ENCODE measurements at regions not wholly inside any gene's neighbourhood (a gene's known extent, or its start where the extent isn't known, plus 50 kb on each side); places are given as distances from the start of the nearest gene placed in this dataset.
A peak's percentile ranks its signal among the peaks of the same experiment; 100 is the strongest.

GRCh38 chr14:97773598-97773997 is 976.4 kb downstream of the VRK1 start:
- Mint-ChIP-seq H3K4me1 (ENCODE audit: low read depth) (peaks cover 8% of the 10 kb centered on the region), H3K36me3 (ENCODE audit: low read depth) (no peaks in the 10 kb centered on the region), H3K4me3 (no peak overlapping the region), H3K27me3 (ENCODE audit: low read depth) (no peaks in the 10 kb centered on the region), H3K9me3 (peaks cover 10% of the 10 kb centered on the region), H3K27ac (no peak overlapping the region)

- Mint-ChIP-seq H3K4me1 (ENCODE audit: low read depth) (peaks cover 8% of the 10 kb centered on the region), H3K4me3 (no peak overlapping the region), H3K27ac (no peak overlapping the region), H3K27me3 (ENCODE audit: low read depth) (no peaks in the 10 kb centered on the region), H3K9me3 (peaks cover 5% of the 10 kb centered on the region), H3K36me3 (ENCODE audit: low read depth) (no peaks in the 10 kb centered on the region)
Measured at GRCh38 chr14:97776890-97777558, 979.8 kb downstream of the VRK1 start.

GRCh38 chr14:97777622-97778355 is 980.6 kb downstream of the VRK1 start:
- Mint-ChIP-seq H3K4me3 (no peak overlapping the region), H3K27me3 (ENCODE audit: low read depth) (no peaks in the 10 kb centered on the region), H3K36me3 (ENCODE audit: low read depth) (no peaks in the 10 kb centered on the region), H3K9me3 (no peaks in the 10 kb centered on the region), H3K4me1 (ENCODE audit: low read depth) (peaks cover 8% of the 10 kb centered on the region), H3K27ac (no peak overlapping the region)

GRCh38 chr14:97779140-97779539 is 982.0 kb downstream of the VRK1 start:
- no peaks in the 10 kb centered on the region for H3K27me3 Mint-ChIP-seq (ENCODE audit: low read depth)
- no peak overlapping the region for H3K4me3 Mint-ChIP-seq
- H3K27ac Mint-ChIP-seq, result no peak overlapping the region
- no peaks in the 10 kb centered on the region for H3K36me3 Mint-ChIP-seq (ENCODE audit: low read depth)
- no peaks in the 10 kb centered on the region for H3K9me3 Mint-ChIP-seq
- H3K4me1 Mint-ChIP-seq (ENCODE audit: low read depth), result peaks cover 10% of the 10 kb centered on the region

- Mint-ChIP-seq H3K36me3 (ENCODE audit: low read depth) (no peaks in the 10 kb centered on the region), H3K27me3 (ENCODE audit: low read depth) (no peaks in the 10 kb centered on the region), H3K27ac (no peak overlapping the region), H3K9me3 (peaks cover 4% of the 10 kb centered on the region), H3K4me3 (no peak overlapping the region), H3K4me1 (ENCODE audit: low read depth) (peaks cover 18% of the 10 kb centered on the region)
Measured at GRCh38 chr14:97780804-97781203, 983.6 kb downstream of the VRK1 start.

- Mint-ChIP-seq H3K27me3 (ENCODE audit: low read depth) (no peaks in the 10 kb centered on the region), H3K4me1 (ENCODE audit: low read depth) (peaks cover 16% of the 10 kb centered on the region), H3K36me3 (ENCODE audit: low read depth) (no peaks in the 10 kb centered on the region), H3K4me3 (no peak overlapping the region), H3K9me3 (peaks cover 4% of the 10 kb centered on the region), H3K27ac (no peak overlapping the region)
Measured at GRCh38 chr14:97781961-97782360, 984.8 kb downstream of the VRK1 start.

GRCh38 chr14:97782871-97783414 is 985.8 kb downstream of the VRK1 start:
- H3K4me1 Mint-ChIP-seq (ENCODE audit: low read depth), result peaks cover 10% of the 10 kb centered on the region
- peaks cover 4% of the 10 kb centered on the region for H3K9me3 Mint-ChIP-seq
- no peak overlapping the region for H3K4me3 Mint-ChIP-seq
- no peak overlapping the region for H3K27ac Mint-ChIP-seq
- H3K36me3 Mint-ChIP-seq (ENCODE audit: low read depth), result no peaks in the 10 kb centered on the region
- H3K27me3 Mint-ChIP-seq (ENCODE audit: low read depth), result no peaks in the 10 kb centered on the region

GRCh38 chr14:97785495-97785894 is 988.3 kb downstream of the VRK1 start:
- H3K27me3 Mint-ChIP-seq (ENCODE audit: low read depth), result no peaks in the 10 kb centered on the region
- H3K4me3 Mint-ChIP-seq, result peak overlapping the region; percentile 16
- no peak overlapping the region for H3K27ac Mint-ChIP-seq
- H3K9me3 Mint-ChIP-seq, result peaks cover 4% of the 10 kb centered on the region
- peaks cover 14% of the 10 kb centered on the region for H3K4me1 Mint-ChIP-seq (ENCODE audit: low read depth)
- no peaks in the 10 kb centered on the region for H3K36me3 Mint-ChIP-seq (ENCODE audit: low read depth)

GRCh38 chr14:97788364-97788763 is 991.2 kb downstream of the VRK1 start:
- peaks cover 4% of the 10 kb centered on the region for H3K9me3 Mint-ChIP-seq
- H3K27me3 Mint-ChIP-seq (ENCODE audit: low read depth), result no peaks in the 10 kb centered on the region
- no peak overlapping the region for H3K27ac Mint-ChIP-seq
- H3K36me3 Mint-ChIP-seq (ENCODE audit: low read depth), result no peaks in the 10 kb centered on the region
- peaks cover 14% of the 10 kb centered on the region for H3K4me1 Mint-ChIP-seq (ENCODE audit: low read depth)
- no peak overlapping the region for H3K4me3 Mint-ChIP-seq

- Mint-ChIP-seq H3K36me3 (ENCODE audit: low read depth) (no peaks in the 10 kb centered on the region), H3K4me1 (ENCODE audit: low read depth) (peaks cover 13% of the 10 kb centered on the region), H3K4me3 (no peak overlapping the region), H3K27ac (no peak overlapping the region), H3K27me3 (ENCODE audit: low read depth) (no peaks in the 10 kb centered on the region), H3K9me3 (peaks cover 4% of the 10 kb centered on the region)
Measured at GRCh38 chr14:97788846-97789526, 991.8 kb downstream of the VRK1 start.

- no peaks in the 10 kb centered on the region for H3K9me3 Mint-ChIP-seq
- H3K27ac Mint-ChIP-seq, result no peak overlapping the region
- H3K36me3 Mint-ChIP-seq (ENCODE audit: low read depth), result no peaks in the 10 kb centered on the region
Measured at GRCh38 chr14:97791072-97791471, 993.9 kb downstream of the VRK1 start.

GRCh38 chr14:97791906-97792305 is 994.7 kb downstream of the VRK1 start:
- H3K36me3 Mint-ChIP-seq (ENCODE audit: low read depth), result no peaks in the 10 kb centered on the region
- no peaks in the 10 kb centered on the region for H3K9me3 Mint-ChIP-seq
- no peak overlapping the region for H3K4me3 Mint-ChIP-seq
- no peak overlapping the region for H3K27ac Mint-ChIP-seq
- H3K27me3 Mint-ChIP-seq (ENCODE audit: low read depth), result no peaks in the 10 kb centered on the region
- H3K4me1 Mint-ChIP-seq (ENCODE audit: low read depth), result peaks cover 7% of the 10 kb centered on the region

More at GRCh38 chr14:97791072-97791471, 993.9 kb downstream of the VRK1 start:
- no peak overlapping the region for H3K4me3 Mint-ChIP-seq
- no peaks in the 10 kb centered on the region for H3K27me3 Mint-ChIP-seq (ENCODE audit: low read depth)
- H3K4me1 Mint-ChIP-seq (ENCODE audit: low read depth), result peaks cover 3% of the 10 kb centered on the region

- Mint-ChIP-seq H3K27me3 (ENCODE audit: low read depth) (no peaks in the 10 kb centered on the region), H3K9me3 (no peaks in the 10 kb centered on the region), H3K4me1 (ENCODE audit: low read depth) (peaks cover 5% of the 10 kb centered on the region), H3K36me3 (ENCODE audit: low read depth) (no peaks in the 10 kb centered on the region), H3K27ac (no peak overlapping the region), H3K4me3 (no peak overlapping the region)
Measured at GRCh38 chr14:97796511-97796910, 999.3 kb downstream of the VRK1 start.

GRCh38 chr14:97798176-97798575 is 1001.0 kb downstream of the VRK1 start:
- Mint-ChIP-seq H3K27ac (peak overlapping the region; percentile 28), H3K27me3 (ENCODE audit: low read depth) (no peaks in the 10 kb centered on the region), H3K4me1 (ENCODE audit: low read depth) (peaks cover 5% of the 10 kb centered on the region), H3K36me3 (ENCODE audit: low read depth) (no peaks in the 10 kb centered on the region), H3K9me3 (no peaks in the 10 kb centered on the region), H3K4me3 (no peak overlapping the region)

All from T-helper 1 cell treated with Interleukin-12 subunit alpha and Interleukin-12 subunit beta and Interleukin-4 antibody, amounts not matched to agents 30 μg/mL and 1 μg/mL, for 36 hours (primary cell).